AG04450 (cell line): ENCODE measurements at regions not wholly inside any gene's neighbourhood (a gene's known extent, or its start where the extent isn't known, plus 50 kb on each side); places are given as distances from the start of the nearest gene placed in this dataset.

ENCODE experiments used
- CTCF ChIA-PET: fragments of 300-600, 350-600 bp; formaldehyde crosslinking; extraction: SDS; loops from one replicate; lab custom pipeline; 2022; ENCODE audit warnings: antibody characterized with exemption, inconsistent platforms; lab: Charles Lee
- POLR2A ChIA-PET: fragments of 350-600 bp; formaldehyde crosslinking; extraction: SDS; loops from one replicate; lab custom pipeline; 2021; ENCODE audit warnings: antibody characterized with exemption, inconsistent platforms; lab: Yijun Ruan, JAX
- DNase-seq: peaks from one replicate; pipeline ENCODE4 v3.0.0-alpha.2; 2011; ENCODE audit warnings: low read depth, low spot score
- H3K27ac ChIP-seq: one replicate; pipeline ENCODE4 v1.5.1; 2012; ENCODE audit warnings: low read depth, low read length, control low read depth
- H3K27me3 ChIP-seq: one replicate; pipeline ENCODE4 v1.6.0; 2012; ENCODE audit warnings: low read length; ENCODE audit not compliant: control insufficient read depth, insufficient read depth
- H3K4me3 ChIP-seq: 2 replicates; pipeline ENCODE4 v1.5.1; 2011; ENCODE audit warnings: mild to moderate bottlenecking, low read depth, low read length, control low read depth
- H3K9me3 ChIP-seq: 2 replicates; pipeline ENCODE4 v1.5.1; 2012; ENCODE audit warnings: low read length; ENCODE audit not compliant: control insufficient read depth, insufficient read depth
- CTCF ChIP-seq: IDR thresholded peaks from 2 replicates; pipeline ENCODE4 v1.5.1; 2011; ENCODE audit warnings: low read depth, low read length, control low read depth, inconsistent platforms

DNA sequence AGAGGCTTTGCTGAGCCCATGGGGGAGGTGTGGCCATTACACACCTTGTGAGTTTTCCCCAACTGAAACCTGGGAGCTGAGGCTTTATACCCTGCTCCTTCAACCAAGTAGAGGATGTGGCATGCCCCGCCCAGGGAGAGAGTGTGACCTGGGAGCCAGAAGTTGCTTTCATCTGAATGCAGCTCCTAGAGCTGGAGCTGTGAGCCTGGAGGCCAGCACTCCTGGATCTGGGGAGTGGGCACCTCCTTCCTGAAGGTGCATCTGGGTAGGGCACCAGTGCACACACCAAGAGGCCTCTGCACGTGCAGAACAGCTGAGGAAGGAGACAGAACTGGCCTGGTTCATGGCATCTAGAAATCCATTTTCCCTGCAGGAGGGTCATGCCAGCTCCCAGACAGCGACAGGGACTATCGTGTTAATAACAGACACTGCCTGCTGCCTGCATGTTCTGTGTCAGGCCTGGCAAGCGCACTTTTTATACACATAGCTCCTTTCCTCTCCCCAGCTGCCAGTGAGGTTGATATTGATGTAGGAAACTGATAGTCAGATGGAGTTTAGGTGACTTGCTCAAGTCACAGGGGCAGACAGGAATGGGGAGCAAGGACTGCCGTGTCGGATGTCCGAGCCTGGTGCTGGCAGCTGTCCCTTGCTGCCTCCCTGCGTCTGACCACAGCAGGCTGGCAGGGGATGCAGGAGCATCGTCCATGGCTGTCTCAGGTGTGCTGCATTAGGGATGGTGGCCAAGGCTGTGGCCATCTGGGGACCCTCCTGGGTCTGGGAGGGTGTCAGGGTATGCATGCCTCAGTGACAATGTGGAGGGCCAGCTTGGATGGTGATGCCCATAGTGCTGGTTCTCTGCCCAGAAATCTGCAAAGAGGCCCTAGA is 189.9 kb upstream of the CXCL12 start:
- no peak overlapping the region for H3K27ac ChIP-seq
- no peak for DNase-seq
- H3K4me3 ChIP-seq, result no peak overlapping the region
- TF ChIP-seq CTCF, result no peak
- no peaks in the 10 kb centered on the region for H3K9me3 ChIP-seq
- POLR2A ChIA-PET, result no interaction called here
- CTCF ChIA-PET, result interaction anchor here (0.8 to 1.2 kb wide), 2 partner anchors 283 to 290 kb away, joined by 3 read pairs; no protein-coding TSS in a partner anchor
- no peaks in the 10 kb centered on the region for H3K27me3 ChIP-seq

DNA sequence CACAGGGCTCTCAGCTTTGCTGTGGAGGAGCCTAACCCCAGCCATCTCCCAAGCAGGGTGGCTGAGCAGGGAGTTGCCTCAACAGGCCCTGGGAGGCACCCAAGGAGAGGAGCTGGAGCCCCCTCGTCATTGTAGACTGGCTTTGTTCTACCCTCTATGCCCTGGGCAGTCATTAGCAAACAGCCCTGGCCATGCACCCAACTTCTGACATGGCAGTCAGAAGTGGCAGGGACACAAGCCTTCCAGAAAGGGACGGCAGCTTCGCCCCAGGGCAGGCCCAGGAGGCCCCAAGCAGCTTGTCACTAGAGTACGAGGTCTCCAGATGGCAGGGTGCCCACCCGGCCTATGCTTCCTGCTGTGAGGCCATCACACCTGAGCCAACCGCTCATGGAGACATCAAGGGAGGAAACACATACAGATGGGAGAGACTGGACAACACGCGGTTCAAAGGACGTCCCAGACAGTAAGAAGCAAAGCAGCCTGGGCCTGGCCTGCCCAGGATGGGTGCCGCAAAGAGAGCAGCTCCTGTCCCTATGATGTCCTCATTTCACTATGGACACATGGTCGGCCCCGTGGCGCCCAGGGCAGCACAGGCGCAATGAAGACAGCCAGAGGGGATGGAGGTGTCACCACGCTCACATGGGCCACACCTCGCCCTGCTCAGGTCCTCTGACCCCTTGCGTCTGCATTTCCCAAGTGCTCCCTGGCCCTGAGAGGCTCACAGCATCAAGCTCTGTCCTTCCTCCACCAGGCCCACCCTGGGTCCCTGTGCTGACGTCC is 190.9 kb upstream of the CXCL12 start:
- no peak overlapping the region for H3K27ac ChIP-seq
- no peak overlapping the region for H3K4me3 ChIP-seq
- no peak for DNase-seq
- ChIA-PET POLR2A (no interaction called here), CTCF (interaction anchor here (1.2 kb wide), 1 partner anchor 289 kb away, joined by 3 read pairs; no protein-coding TSS in a partner anchor)
- no peaks in the 10 kb centered on the region for H3K27me3 ChIP-seq
- no peaks in the 10 kb centered on the region for H3K9me3 ChIP-seq
- no peak for TF ChIP-seq CTCF

- Histone ChIP-seq H3K4me3 (no peak overlapping the region), H3K27me3 (no peaks in the 10 kb centered on the region), H3K9me3 (no peaks in the 10 kb centered on the region), H3K27ac (no peak overlapping the region)
- no peak for DNase-seq
- POLR2A ChIA-PET, result no interaction called here
- no peak for TF ChIP-seq CTCF
- CTCF ChIA-PET, result no interaction called here
Observed at GRCh38 chr10:44576702-44577191, 191.8 kb upstream of the CXCL12 start.

DNA sequence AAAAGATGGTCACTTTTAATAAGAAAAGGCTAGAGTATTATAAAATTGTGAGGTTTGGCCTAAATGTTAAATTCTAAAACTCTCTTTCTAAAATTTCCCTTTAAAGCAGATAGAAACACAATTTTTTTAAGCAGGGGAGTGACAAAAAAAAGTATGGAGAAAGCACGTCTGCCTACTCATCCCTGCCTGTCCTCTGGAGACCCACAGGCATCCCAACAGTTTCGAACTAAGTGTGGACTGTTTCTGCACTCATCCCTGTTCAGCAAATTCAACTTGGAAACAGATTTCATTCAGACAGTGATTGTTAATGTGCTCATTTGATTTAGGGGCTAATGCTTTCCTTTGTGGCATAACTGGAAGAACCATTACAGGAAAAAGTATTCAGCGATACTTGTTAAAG is 192.6 kb upstream of the CXCL12 start:
- H3K27ac ChIP-seq, result no peak overlapping the region
- DNase-seq, result no peak

More for the DNA sequence above, 192.6 kb upstream of the CXCL12 start:
- Histone ChIP-seq H3K9me3 (no peaks in the 10 kb centered on the region), H3K27me3 (no peaks in the 10 kb centered on the region), H3K4me3 (no peak overlapping the region)
- TF ChIP-seq CTCF, result no peak
- POLR2A ChIA-PET, result no interaction called here
- CTCF ChIA-PET, result no interaction called here
